ENCODE measurements at regions not wholly inside any gene's neighbourhood (a gene's known extent, or its start where the extent isn't known, plus 50 kb on each side); places are given as distances from the start of the nearest gene placed in this dataset.
"Not testable (repeated sequence)": the region's sequence is repeated elsewhere in the genome, so short reads cannot be mapped to it uniquely, and the experiment has no call there.

GRCh38 chr5:54821445-54822323, 163.7 kb downstream of the ESM1 start:
- no peak for DNase-seq (ENCODE audit: low spot score)

GRCh38 chr5:54820346-54821134, 164.9 kb downstream of the ESM1 start:
- DNase-seq (ENCODE audit: low spot score) = no peak

- no peak for DNase-seq (ENCODE audit: low spot score)
Measured at GRCh38 chr5:54807421-54807820, 178.0 kb downstream of the ESM1 start.

DNA sequence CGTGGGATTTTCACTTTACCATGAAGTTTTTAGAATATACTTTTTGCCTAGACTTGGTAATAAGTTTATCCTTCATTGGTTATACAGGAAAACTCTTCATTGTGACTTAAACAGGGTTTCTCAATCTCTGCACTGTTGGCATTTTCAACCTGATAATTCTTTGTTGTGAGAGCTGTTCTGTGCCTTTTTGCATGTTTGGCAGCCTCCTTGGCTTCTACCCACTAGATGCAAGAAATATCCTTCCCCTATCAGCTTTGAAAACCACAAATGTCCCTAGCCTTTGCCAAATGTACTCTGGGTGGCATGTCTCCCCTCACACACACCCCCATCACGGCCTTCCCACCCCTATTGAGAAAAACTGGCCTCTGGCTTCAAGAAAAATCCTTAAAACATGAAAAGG, 180.9 kb downstream of the ESM1 start:
- DNase-seq (ENCODE audit: low spot score) = no peak

GRCh38 chr5:54804086-54804485, 181.3 kb downstream of the ESM1 start:
- no peak for DNase-seq (ENCODE audit: low spot score)

GRCh38 chr5:54803471-54804011, 181.9 kb downstream of the ESM1 start:
- DNase-seq (ENCODE audit: low spot score) = no peak

GRCh38 chr5:54799645-54800044, 185.7 kb downstream of the ESM1 start:
- no peak for DNase-seq (ENCODE audit: low spot score)

DNA sequence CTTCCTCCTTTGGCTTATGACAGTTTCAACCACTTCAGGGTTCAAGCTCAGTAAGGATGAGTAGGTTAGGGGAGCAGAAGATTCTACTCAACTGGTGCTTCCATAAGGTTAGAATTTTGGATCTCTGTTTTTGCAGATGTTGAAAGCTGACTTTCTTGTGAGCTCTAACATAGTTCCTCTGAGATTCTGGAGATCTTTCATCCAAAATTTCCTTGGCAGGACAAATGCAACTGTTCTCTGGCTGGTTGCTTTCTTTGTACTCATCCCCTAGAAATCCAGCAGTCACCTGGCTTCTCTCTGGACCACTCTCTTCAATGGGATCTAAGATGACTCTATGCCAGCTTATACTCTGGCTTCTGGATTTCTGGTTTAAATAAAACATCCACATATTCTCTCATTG, 189.6 kb downstream of the ESM1 start:
- no peak for DNase-seq (ENCODE audit: low spot score)

- no peak for DNase-seq (ENCODE audit: low spot score)
Measured at GRCh38 chr5:54795284-54795683, 190.1 kb downstream of the ESM1 start.

- no peak for DNase-seq (ENCODE audit: low spot score)
Measured at GRCh38 chr5:54794135-54794975, 191.0 kb downstream of the ESM1 start.

DNA sequence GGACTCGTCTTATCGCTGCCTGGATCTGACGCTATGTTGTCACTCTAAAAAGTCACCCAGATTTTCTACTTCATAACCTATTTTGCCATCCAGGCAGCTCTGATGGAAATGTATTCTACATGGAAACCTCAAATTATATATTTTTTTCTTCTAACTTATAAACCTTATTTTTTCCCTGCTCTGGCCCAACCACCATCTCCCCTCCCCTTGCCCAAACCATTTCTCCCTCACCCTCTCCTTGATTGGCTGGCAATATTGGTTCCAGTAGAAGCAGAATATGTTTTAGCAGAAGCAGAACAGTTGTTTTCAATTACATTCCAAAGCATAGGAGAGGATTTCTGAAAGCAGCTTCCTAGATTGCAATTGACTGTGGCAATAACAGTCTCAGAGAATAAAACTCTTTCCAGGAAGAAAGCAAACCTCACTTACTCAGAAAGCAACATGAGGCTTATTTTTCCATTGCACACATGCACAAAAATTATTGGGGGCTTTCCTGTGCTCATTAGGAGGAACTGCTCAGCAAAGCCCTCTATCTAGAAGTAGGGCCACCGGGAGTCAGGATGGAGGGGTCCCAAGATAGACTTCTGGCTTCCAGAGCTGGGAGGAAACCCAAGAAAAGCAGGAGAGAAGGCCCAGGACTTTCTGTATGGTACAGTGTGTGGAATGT, 191.8 kb downstream of the ESM1 start:
- no peak for DNase-seq (ENCODE audit: low spot score)

GRCh38 chr5:54792611-54793404, 192.6 kb downstream of the ESM1 start:
- no peak for DNase-seq (ENCODE audit: low spot score)

DNA sequence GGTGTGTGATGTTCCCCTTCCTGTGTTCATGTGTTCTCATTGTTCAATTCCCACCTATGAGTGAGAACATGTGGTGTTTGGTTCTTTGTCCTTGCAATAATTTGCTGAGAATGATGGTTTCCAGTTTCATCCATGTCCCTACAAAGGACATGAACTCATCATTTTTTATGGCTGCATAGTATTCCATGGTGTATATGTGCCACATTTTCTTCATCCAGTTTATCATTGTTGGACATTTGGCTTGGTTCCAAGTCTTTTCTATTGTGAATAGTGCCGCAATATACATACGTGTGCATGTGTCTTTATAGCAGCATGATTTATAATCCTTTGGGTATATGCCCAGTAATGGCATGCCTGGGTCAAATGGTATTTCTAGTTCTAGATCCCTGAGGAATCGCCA, 197.5 kb downstream of the ESM1 start:
- not testable (repeated sequence) for DNase-seq (ENCODE audit: low spot score)

- DNase-seq (ENCODE audit: low spot score) = no peak
Measured at GRCh38 chr5:54785729-54786591, 199.4 kb downstream of the ESM1 start.

DNA sequence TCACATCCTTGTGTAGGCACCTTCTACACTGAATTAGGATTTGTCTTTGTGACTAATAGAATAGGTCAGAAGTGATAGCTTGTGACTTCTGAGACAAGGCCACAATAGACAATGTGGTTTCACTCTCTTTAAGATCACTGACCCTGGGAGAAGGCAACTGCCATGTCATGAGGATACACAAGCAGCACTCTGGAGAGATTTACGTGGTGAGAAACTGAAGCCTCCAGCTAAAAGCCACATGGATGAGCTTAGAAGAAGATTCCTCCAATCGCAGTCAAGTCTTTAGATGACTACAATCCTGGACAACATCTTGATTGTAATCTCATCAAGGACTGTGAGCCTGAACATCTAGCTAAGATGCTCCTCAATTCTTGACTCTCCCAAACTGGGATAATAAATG, 206.6 kb downstream of the ESM1 start:
- no peak for DNase-seq (ENCODE audit: low spot score)

- DNase-seq (ENCODE audit: low spot score) = no peak
Measured at GRCh38 chr5:54775645-54776044, 209.7 kb downstream of the ESM1 start.

DNA sequence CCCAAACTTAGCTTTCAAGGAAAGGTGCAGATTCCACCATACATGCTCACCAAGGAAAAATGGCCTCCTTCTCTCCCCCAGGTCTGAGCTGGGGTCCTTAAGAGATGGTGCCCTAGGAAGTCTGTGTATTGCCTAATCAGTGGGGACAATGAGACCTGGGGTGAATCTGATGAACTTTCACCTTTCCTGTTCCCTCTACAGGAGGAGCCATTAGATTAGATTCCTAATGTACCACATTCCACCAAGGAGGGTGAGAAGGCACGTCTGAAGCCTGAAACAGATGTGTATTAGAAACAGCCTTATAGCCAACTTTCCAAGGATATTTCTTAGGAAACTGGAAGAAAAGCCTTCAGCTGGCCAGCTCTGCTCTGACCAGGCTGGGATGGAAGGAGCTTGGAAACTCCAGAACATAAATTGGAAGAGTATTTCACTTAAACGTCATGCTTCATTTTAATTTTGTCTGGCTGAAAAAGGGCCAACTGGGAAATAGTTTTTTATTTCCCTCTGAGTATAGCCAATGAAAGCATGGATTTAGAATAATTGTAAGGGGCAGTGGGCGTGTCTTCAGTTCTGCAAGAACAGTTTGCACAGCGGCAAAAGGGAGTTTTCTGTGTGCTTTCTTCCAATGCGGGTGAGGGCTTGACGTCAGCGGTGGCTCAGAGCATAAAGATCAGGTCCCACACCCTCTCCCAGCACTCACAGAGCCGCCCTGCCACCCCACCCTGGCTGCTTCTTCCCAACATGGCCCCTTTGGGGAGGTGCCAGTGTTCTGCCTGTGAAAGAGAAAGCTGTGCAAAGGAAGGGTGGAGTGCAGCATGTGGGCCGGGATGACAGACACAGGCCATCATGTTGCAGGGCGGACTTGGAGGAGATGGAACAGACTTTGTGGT, 210.9 kb downstream of the ESM1 start:
- DNase-seq (ENCODE audit: low spot score) = no peak

DNA sequence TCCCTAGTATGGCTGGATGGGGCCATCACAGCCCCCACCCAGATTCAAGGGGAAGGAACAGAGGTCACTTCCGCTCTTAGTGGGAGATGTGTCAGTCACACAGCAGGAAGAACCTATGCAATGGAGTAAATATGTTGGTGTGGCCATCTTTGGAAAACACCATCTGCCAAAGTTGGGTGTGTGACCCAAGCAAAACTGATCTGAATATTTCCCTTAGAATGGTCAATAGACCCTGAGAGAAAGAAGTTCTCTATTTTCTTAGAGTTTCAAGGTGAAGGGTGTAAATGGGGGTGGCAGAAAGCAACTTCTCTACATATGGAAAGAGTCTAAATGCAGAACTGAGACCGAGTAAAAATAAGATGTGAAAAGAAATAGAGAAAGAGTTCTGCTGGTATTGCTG, 212.7 kb downstream of the ESM1 start:
- DNase-seq (ENCODE audit: low spot score) = no peak

DNA sequence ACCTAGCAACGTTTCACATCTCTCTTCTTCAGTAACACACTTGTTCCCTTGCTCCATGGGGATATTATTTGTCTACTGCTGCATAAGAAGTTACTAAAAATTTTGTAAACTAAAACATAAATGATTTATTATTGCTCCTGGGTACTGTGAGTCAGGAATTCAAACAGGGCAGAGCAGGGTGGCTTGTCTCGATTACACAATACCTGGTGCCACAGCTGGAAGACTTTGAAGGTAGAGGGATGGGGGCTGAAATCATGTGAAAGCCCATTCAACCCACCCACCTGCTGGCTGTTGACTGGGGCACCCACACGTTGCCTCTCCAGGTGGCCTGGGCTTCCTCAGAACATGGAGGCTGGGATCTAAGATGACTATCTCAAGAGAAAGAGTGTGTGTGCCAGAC, 213.2 kb downstream of the ESM1 start:
- DNase-seq (ENCODE audit: low spot score) = no peak

All from D341Med (cell line).